ENCODE measurements at regions not wholly inside any gene's neighbourhood (a gene's known extent, or its start where the extent isn't known, plus 50 kb on each side); places are given as distances from the start of the nearest gene placed in this dataset.

DNA sequence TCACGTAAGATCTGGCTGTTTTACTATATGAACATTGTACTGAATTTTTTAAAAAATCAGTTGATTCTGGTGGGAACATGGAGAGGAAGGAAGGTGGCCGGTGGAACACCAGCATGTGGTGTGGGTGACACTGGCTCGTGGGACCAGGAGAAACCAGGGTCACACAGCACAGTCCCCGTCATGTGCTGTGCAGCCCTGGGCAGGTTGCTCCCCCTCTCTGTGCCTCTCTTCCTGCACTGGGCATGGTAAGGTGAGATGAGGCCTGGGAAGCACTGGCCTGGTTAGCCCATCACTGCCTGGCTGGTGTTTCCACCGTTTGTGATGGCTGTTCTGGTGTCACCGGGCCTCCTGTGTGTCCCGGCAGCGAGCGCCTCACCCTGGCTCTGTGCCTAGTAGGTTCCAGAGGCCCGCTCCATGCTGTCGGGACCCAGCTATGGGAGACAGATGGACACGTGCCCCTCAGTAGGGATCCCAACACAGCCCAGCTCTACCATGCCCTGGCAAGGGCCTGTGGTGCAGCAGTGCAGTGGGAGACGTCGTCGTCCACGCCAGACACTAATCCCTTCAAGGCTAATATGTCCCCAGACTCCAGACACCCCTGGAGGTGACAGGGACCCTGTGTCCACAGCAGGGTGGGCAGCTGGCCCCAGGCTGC lies 88.2 kb upstream of the LINC01488 start:
- no peaks in the 10 kb centered on the region for H3K27me3 ChIP-seq (ENCODE audit: low read length)
- no peaks in the 10 kb centered on the region; the same call in 1 of the 2 replicates for H3K9me3 ChIP-seq (ENCODE audit: low read length)
- H3K36me3 ChIP-seq (ENCODE audit: insufficient read depth, low read length) = no peaks in the 10 kb centered on the region
- no peak overlapping the region for H3K9ac ChIP-seq (ENCODE audit: low read length)
- no peak overlapping the region for H3K4me2 ChIP-seq (ENCODE audit: low read depth, low read length, poor library complexity, severe bottlenecking)
- no peak overlapping the region for H3K4me3 ChIP-seq (ENCODE audit: low read length)
- H3K79me2 ChIP-seq (ENCODE audit: low read length) = no peaks in the 10 kb centered on the region
- no peaks in the 10 kb centered on the region for H3K4me1 ChIP-seq (ENCODE audit: low read length)
- H2AFZ ChIP-seq (ENCODE audit: low read length) = no peak overlapping the region
- no peak for DNase-seq
- no peaks in the 10 kb centered on the region for H3K9me2 ChIP-seq (replicated peaks; ENCODE audit: insufficient read depth, low read length)
- H4K20me1 ChIP-seq (ENCODE audit: insufficient read depth, low read depth, low read length) = no peaks in the 10 kb centered on the region
- H3K27ac ChIP-seq (ENCODE audit: low read length) = no peak overlapping the region

DNA sequence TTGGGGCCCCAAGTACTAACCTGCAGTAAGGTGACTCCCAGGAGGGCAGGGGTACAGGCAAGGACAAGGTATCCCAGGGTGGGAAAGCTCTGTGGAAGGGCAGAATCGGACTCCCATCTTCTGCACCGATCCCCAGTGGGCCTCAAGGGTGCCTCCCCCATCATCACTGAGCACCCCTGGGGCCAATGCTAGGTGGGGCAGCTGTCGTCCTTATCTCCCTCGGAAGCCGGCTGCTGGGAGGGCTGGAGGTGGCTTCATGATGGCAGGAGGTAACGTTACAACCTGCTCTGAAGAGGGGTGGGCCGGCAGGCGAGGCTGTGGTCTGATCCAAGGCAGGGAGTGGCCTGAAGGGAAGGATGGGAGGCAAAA lies 87.6 kb upstream of the LINC01488 start:
- no peaks in the 10 kb centered on the region for H3K36me3 ChIP-seq (ENCODE audit: insufficient read depth, low read length)
- H3K9ac ChIP-seq (ENCODE audit: low read length) = no peak overlapping the region
- no peak overlapping the region for H3K27ac ChIP-seq (ENCODE audit: low read length)
- H3K4me2 ChIP-seq (ENCODE audit: low read depth, low read length, poor library complexity, severe bottlenecking) = no peak overlapping the region
- H3K4me1 ChIP-seq (ENCODE audit: low read length) = no peaks in the 10 kb centered on the region
- DNase-seq = no peak
- no peak overlapping the region for H2AFZ ChIP-seq (ENCODE audit: low read length)
- H3K4me3 ChIP-seq (ENCODE audit: low read length) = no peak overlapping the region
- H3K9me2 ChIP-seq (replicated peaks; ENCODE audit: insufficient read depth, low read length) = no peaks in the 10 kb centered on the region
- no peaks in the 10 kb centered on the region for H3K9me3 ChIP-seq (ENCODE audit: low read length)
- H3K27me3 ChIP-seq (ENCODE audit: low read length) = no peaks in the 10 kb centered on the region
- no peaks in the 10 kb centered on the region for H3K79me2 ChIP-seq (ENCODE audit: low read length)
- H4K20me1 ChIP-seq (ENCODE audit: insufficient read depth, low read depth, low read length) = no peaks in the 10 kb centered on the region

DNA sequence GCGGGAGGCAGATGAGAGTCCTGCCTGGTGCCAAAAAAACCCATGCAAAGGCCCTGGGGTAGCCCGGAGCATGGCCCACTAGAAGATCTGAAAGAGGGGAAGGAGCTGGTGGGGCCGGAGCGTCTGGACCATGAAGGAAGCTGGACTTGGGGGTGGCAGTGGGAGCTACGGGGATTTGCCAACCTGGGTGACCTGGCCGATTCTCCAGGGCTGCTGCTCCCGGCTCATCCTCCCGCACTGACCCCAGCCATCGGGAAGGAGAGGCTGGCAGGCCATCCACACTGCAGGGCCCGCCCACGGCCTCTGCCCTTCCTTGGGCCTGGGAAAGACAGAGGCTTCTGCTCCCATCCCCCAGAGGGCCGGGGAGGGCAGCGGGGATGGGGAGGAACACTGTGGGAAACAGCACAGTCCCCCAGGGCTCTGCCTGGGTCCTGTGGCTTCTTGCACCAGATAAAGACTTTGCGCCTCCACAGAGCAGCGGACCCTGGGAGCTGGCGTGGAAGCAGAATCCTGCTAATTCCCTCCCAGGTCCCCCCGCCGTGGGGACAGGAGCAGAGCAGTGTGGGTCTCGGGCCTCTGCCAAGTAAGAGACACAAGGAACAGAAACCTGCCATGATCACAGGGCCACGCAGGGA lies 87.1 kb upstream of the LINC01488 start:
- no peaks in the 10 kb centered on the region for H3K36me3 ChIP-seq (ENCODE audit: insufficient read depth, low read length)
- H3K9ac ChIP-seq (ENCODE audit: low read length) = no peak overlapping the region
- no peak overlapping the region for H3K4me2 ChIP-seq (ENCODE audit: low read depth, low read length, poor library complexity, severe bottlenecking)
- DNase-seq = no peak
- H3K9me3 ChIP-seq (ENCODE audit: low read length) = no peaks in the 10 kb centered on the region
- no peaks in the 10 kb centered on the region for H3K27me3 ChIP-seq (ENCODE audit: low read length)
- no peaks in the 10 kb centered on the region for H3K9me2 ChIP-seq (replicated peaks; ENCODE audit: insufficient read depth, low read length)
- H4K20me1 ChIP-seq (ENCODE audit: insufficient read depth, low read depth, low read length) = no peaks in the 10 kb centered on the region
- H3K4me3 ChIP-seq (ENCODE audit: low read length) = no peak overlapping the region
- no peaks in the 10 kb centered on the region for H3K4me1 ChIP-seq (ENCODE audit: low read length)
- H3K27ac ChIP-seq (ENCODE audit: low read length) = no peak overlapping the region
- no peak overlapping the region for H2AFZ ChIP-seq (ENCODE audit: low read length)
- no peaks in the 10 kb centered on the region for H3K79me2 ChIP-seq (ENCODE audit: low read length)

DNA sequence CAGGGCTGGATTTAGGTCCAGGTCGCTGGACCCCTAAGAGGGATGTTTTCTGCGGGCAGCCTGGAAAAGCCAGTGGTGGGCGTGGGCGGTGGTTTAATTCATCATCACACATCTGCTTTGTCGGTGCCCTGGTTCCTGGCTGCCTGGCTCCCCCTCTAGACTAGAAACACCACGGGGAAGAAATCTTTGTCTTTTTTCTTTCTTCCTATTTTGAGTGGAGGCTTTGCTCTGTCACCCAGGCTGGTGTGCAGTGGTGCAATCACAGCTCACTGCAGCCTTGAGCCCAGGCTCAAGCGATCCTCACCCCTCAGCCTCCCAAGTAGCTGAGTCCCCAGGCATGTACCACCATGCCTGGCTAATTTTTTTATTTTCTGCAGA lies 86.6 kb upstream of the LINC01488 start:
- no peaks in the 10 kb centered on the region for H3K36me3 ChIP-seq (ENCODE audit: insufficient read depth, low read length)
- no peak overlapping the region for H2AFZ ChIP-seq (ENCODE audit: low read length)
- H3K9me2 ChIP-seq (replicated peaks; ENCODE audit: insufficient read depth, low read length) = no peaks in the 10 kb centered on the region
- no peaks in the 10 kb centered on the region for H3K4me1 ChIP-seq (ENCODE audit: low read length)
- H3K27me3 ChIP-seq (ENCODE audit: low read length) = no peaks in the 10 kb centered on the region
- no peak overlapping the region for H3K27ac ChIP-seq (ENCODE audit: low read length)
- H3K4me2 ChIP-seq (ENCODE audit: low read depth, low read length, poor library complexity, severe bottlenecking) = no peak overlapping the region
- no peaks in the 10 kb centered on the region for H4K20me1 ChIP-seq (ENCODE audit: insufficient read depth, low read depth, low read length)
- no peaks in the 10 kb centered on the region for H3K9me3 ChIP-seq (ENCODE audit: low read length)
- no peak for DNase-seq
- no peaks in the 10 kb centered on the region for H3K79me2 ChIP-seq (ENCODE audit: low read length)
- H3K4me3 ChIP-seq (ENCODE audit: low read length) = no peak overlapping the region
- H3K9ac ChIP-seq (ENCODE audit: low read length) = no peak overlapping the region

DNA sequence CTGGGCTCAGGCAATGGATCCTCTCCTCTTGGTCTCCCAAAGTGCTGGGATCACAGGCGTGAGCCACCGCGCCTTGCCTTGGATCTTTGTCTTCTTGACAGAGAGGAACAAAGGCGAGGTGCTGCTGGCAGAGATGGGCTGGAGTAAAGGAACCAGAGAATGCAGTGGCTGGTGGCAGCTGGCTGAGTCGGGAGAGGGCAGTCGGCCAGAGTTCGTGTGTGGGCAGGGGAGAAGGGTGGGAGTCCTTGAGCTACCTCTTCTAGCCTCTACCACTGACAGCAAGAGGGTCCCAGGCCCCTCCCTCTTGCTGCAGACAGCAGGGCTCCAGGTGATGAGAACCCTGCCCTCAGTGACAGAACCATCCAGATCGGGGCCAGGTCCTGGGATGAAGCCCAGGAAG lies 86.2 kb upstream of the LINC01488 start:
- Histone ChIP-seq H2AFZ (ENCODE audit: low read length) (no peak overlapping the region), H3K36me3 (ENCODE audit: insufficient read depth, low read length) (no peaks in the 10 kb centered on the region), H3K27me3 (ENCODE audit: low read length) (no peaks in the 10 kb centered on the region), H4K20me1 (ENCODE audit: insufficient read depth, low read depth, low read length) (no peaks in the 10 kb centered on the region), H3K4me3 (ENCODE audit: low read length) (no peak overlapping the region), H3K9me2 (replicated peaks; ENCODE audit: insufficient read depth, low read length) (no peaks in the 10 kb centered on the region), H3K9ac (ENCODE audit: low read length) (no peak overlapping the region), H3K9me3 (ENCODE audit: low read length) (no peaks in the 10 kb centered on the region), H3K79me2 (ENCODE audit: low read length) (no peaks in the 10 kb centered on the region), H3K4me1 (ENCODE audit: low read length) (no peaks in the 10 kb centered on the region), H3K27ac (ENCODE audit: low read length) (no peak overlapping the region), H3K4me2 (ENCODE audit: low read depth, low read length, poor library complexity, severe bottlenecking) (no peak overlapping the region)
- no peak for DNase-seq

DNA sequence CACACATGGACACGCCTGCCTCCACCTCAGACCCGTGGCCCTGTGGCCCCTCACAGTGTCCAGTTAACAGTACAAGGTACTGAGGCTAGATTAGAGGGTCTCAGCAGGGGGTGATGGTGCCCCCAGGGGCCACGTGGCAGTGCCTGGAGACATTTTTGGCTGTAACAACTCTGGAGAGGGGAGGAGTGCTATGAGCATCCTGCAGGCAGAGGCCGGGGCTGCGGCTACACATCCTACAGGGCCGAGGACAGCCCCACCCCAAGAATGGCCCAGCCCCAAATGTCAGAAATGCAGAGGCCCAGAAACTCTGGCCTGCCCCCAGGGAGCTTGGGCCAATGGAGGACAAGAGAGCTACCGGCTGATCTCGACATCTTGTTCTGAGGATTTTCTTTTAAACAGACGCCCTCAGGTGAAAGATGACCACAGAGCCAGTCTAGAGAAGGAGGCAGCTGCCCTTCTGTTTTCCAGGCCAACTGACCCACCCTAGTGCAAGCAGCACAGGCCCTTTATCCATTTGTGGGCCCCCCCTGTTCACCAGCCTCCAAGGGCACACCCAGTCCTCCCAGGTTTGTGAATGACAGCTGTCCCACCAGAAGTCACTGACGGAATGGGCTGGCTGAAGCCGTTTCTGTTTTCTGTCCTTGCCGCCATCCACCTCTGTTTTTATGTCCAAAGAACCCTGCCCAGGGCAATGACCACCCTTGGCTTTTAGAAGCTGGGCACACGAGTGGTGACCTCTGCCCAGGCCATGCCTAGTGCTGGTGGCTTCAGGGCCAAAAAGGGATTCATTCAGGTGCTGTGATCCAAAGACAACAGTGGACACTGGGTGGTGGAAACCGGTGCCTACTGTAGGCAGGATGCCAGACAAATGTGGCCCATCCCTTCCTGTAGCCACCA lies 85.2 kb upstream of the LINC01488 start:
- H3K36me3 ChIP-seq (ENCODE audit: insufficient read depth, low read length) = no peaks in the 10 kb centered on the region
- no peaks in the 10 kb centered on the region for H3K9me2 ChIP-seq (replicated peaks; ENCODE audit: insufficient read depth, low read length)
- no peak for DNase-seq
- H3K9ac ChIP-seq (ENCODE audit: low read length) = no peak overlapping the region
- no peak overlapping the region for H2AFZ ChIP-seq (ENCODE audit: low read length)
- no peak overlapping the region for H3K4me3 ChIP-seq (ENCODE audit: low read length)
- no peaks in the 10 kb centered on the region for H3K79me2 ChIP-seq (ENCODE audit: low read length)
- H4K20me1 ChIP-seq (ENCODE audit: insufficient read depth, low read depth, low read length) = no peaks in the 10 kb centered on the region
- no peak overlapping the region for H3K4me2 ChIP-seq (ENCODE audit: low read depth, low read length, poor library complexity, severe bottlenecking)
- no peaks in the 10 kb centered on the region for H3K27me3 ChIP-seq (ENCODE audit: low read length)
- no peaks in the 10 kb centered on the region for H3K4me1 ChIP-seq (ENCODE audit: low read length)
- H3K9me3 ChIP-seq (ENCODE audit: low read length) = no peaks in the 10 kb centered on the region
- H3K27ac ChIP-seq (ENCODE audit: low read length) = no peak overlapping the region

DNA sequence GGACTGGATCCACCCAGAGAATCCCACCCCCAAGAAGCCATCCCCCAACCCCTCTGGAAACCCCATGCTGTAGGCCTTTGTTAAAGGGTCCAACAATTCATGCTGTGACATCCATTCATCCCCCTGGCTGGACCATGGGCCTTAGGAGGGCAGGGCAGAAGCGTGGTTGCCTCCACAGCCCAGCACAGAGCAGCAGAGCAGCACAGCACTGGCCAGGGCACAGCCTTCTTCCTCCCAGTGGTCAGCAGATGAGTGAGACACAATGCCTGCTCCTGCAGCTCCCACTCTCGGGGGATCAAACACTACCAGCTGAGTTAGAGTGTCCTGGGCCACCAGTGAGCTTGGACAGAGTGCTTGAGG lies 84.5 kb upstream of the LINC01488 start:
- no peaks in the 10 kb centered on the region for H3K79me2 ChIP-seq (ENCODE audit: low read length)
- no peak overlapping the region for H3K4me3 ChIP-seq (ENCODE audit: low read length)
- no peak overlapping the region for H3K4me2 ChIP-seq (ENCODE audit: low read depth, low read length, poor library complexity, severe bottlenecking)
- no peaks in the 10 kb centered on the region for H3K4me1 ChIP-seq (ENCODE audit: low read length)
- H2AFZ ChIP-seq (ENCODE audit: low read length) = no peak overlapping the region
- H3K27me3 ChIP-seq (ENCODE audit: low read length) = no peaks in the 10 kb centered on the region
- H3K27ac ChIP-seq (ENCODE audit: low read length) = no peak overlapping the region
- H4K20me1 ChIP-seq (ENCODE audit: insufficient read depth, low read depth, low read length) = no peaks in the 10 kb centered on the region
- no peak for DNase-seq
- H3K36me3 ChIP-seq (ENCODE audit: insufficient read depth, low read length) = no peaks in the 10 kb centered on the region
- no peak overlapping the region for H3K9ac ChIP-seq (ENCODE audit: low read length)
- H3K9me3 ChIP-seq (ENCODE audit: low read length) = no peaks in the 10 kb centered on the region
- H3K9me2 ChIP-seq (replicated peaks; ENCODE audit: insufficient read depth, low read length) = no peaks in the 10 kb centered on the region

DNA sequence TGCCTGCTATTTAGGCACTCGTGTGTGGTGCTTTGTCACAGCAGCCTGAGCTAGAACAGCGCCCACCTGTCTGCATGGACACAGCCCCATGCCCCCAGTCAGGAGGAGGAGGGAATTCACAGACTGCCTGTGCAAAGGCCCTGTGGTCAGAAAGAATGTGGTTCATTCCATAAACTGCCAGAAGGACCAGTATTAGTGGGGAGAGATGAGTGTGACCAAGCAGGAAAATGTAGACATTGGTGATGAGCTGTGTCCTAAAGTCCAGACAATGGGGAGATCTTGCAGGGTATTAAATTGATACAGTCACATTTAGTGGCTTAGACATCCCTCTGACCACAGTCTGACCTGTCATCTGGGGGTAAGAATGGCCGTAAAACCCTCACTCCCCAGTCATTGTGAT lies 83.7 kb upstream of the LINC01488 start:
- Histone ChIP-seq H2AFZ (ENCODE audit: low read length) (no peak overlapping the region), H3K4me2 (ENCODE audit: low read depth, low read length, poor library complexity, severe bottlenecking) (no peak overlapping the region), H3K4me3 (ENCODE audit: low read length) (no peak overlapping the region), H3K4me1 (ENCODE audit: low read length) (no peaks in the 10 kb centered on the region), H3K27ac (ENCODE audit: low read length) (no peak overlapping the region), H4K20me1 (ENCODE audit: insufficient read depth, low read depth, low read length) (no peaks in the 10 kb centered on the region), H3K9me3 (ENCODE audit: low read length) (no peaks in the 10 kb centered on the region), H3K36me3 (ENCODE audit: insufficient read depth, low read length) (no peaks in the 10 kb centered on the region), H3K9me2 (replicated peaks; ENCODE audit: insufficient read depth, low read length) (no peaks in the 10 kb centered on the region), H3K27me3 (ENCODE audit: low read length) (no peaks in the 10 kb centered on the region), H3K9ac (ENCODE audit: low read length) (no peak overlapping the region), H3K79me2 (ENCODE audit: low read length) (no peaks in the 10 kb centered on the region)
- no peak for DNase-seq

Measured in Karpas-422 (cell line).